ENCODE measurements at regions not wholly inside any gene's neighbourhood (a gene's known extent, or its start where the extent isn't known, plus 50 kb on each side); places are given as distances from the start of the nearest gene placed in this dataset.

DNA sequence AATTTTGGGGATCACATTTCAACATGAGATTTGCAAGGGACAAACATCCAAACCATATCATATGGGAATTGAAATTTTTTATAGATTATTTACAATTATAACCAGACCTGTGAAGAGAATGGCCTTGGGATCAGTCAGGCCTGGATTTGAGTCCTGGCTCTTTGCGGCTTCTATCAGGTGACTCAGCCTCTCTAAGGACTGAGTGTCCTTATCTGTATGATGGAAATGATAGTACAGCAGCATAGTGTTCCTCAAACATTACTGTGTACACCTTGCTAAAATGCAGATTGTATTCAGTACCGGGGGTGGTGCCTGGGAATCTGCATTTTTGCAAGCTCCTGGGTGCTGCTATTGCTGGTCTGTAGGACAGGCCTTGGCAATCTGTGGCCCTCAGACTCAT lies 206.7 kb upstream of the PROK2 start:
- TF ChIP-seq, protein P1, sequence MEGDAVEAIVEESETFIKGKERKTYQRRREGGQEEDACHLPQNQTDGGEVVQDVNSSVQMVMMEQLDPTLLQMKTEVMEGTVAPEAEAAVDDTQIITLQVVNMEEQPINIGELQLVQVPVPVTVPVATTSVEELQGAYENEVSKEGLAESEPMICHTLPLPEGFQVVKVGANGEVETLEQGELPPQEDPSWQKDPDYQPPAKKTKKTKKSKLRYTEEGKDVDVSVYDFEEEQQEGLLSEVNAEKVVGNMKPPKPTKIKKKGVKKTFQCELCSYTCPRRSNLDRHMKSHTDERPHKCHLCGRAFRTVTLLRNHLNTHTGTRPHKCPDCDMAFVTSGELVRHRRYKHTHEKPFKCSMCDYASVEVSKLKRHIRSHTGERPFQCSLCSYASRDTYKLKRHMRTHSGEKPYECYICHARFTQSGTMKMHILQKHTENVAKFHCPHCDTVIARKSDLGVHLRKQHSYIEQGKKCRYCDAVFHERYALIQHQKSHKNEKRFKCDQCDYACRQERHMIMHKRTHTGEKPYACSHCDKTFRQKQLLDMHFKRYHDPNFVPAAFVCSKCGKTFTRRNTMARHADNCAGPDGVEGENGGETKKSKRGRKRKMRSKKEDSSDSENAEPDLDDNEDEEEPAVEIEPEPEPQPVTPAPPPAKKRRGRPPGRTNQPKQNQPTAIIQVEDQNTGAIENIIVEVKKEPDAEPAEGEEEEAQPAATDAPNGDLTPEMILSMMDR (conservative IDR thresholded peaks at IDR 0.05), result no peak

More for the DNA sequence above, 206.7 kb upstream of the PROK2 start:
- H3K4ac ChIP-seq (ENCODE audit: low read depth, low read length), result no peak overlapping the region
- no peak overlapping the region for H2BK120ac ChIP-seq (ENCODE audit: low read depth, low read length, poor library complexity, severe bottlenecking)
- H3K27me3 ChIP-seq (ENCODE audit: insufficient read depth, low read length), result no peaks in the 10 kb centered on the region
- no peak overlapping the region for H4K5ac ChIP-seq (ENCODE audit: insufficient read length, low read depth, low read length)
- H3K23ac ChIP-seq (ENCODE audit: insufficient read length, low read depth, low read length), result no peak overlapping the region
- no peak overlapping the region for H3K14ac ChIP-seq (ENCODE audit: insufficient read depth, low read length)
- no peak overlapping the region for H4K91ac ChIP-seq (ENCODE audit: insufficient read length, low read depth, low read length)
- H4K20me1 ChIP-seq (ENCODE audit: control insufficient read depth, insufficient read depth, insufficient read length), result no peaks in the 10 kb centered on the region
- no peaks in the 10 kb centered on the region for H3K79me1 ChIP-seq (ENCODE audit: insufficient read depth, low read depth, low read length, poor library complexity, severe bottlenecking)
- no peak overlapping the region for H2AFZ ChIP-seq (ENCODE audit: low read length)
- no CpG with 5 or more reads among the region's 2 CpGs for WGBS (ENCODE audit: extremely low coverage, insufficient read length, low lambda C conversion rate)
- H2BK20ac ChIP-seq (ENCODE audit: low read depth, low read length, poor library complexity, severe bottlenecking), result no peak overlapping the region
- no peak overlapping the region for H2AK5ac ChIP-seq (ENCODE audit: insufficient read length, low read length)
- no peak overlapping the region for H3K27ac ChIP-seq (ENCODE audit: insufficient read length, low read depth, low read length)
- peaks cover 3% of the 10 kb centered on the region; the same call in 1 of the 2 replicates for H3K4me1 ChIP-seq (ENCODE audit: insufficient read depth, low read length)
- no peak overlapping the region for H2BK5ac ChIP-seq (ENCODE audit: insufficient read length, low read length)
- Mint-ChIP-seq H3K27ac (no peak overlapping the region), H3K9me3 (peaks cover 0 to 4% of the 10 kb centered on the region in 2 experiments; a peak in 1 of 5 replicates), H3K27me3 (ENCODE audit: low read depth) (peaks cover 1% of the 10 kb centered on the region; the same call in 1 of the 2 replicates), H3K4me3 (no peak overlapping the region), H3K4me1 (peaks cover 10 to 14% of the 10 kb centered on the region in 2 experiments), H3K36me3 (ENCODE audit: insufficient read depth in 1 of 3, low read depth in 3 of 3) (peaks cover 0 to 5% (median 3%) of the 10 kb centered on the region in 3 experiments; a peak in 3 of 7 replicates)
- H3T11ph ChIP-seq (ENCODE audit: low read length), result no peak overlapping the region
- H3K9me3 ChIP-seq (ENCODE audit: control insufficient read depth, low read depth, low read length), result peaks cover 5% of the 10 kb centered on the region
- no peak overlapping the region for H3K56ac ChIP-seq (ENCODE audit: insufficient read length, low read depth, low read length)
- no peak overlapping the region for H2BK15ac ChIP-seq (ENCODE audit: low read depth, low read length)
- no peak overlapping the region for H4K8ac ChIP-seq (replicated peaks; ENCODE audit: insufficient read length, low read depth, low read length)
- no peak overlapping the region for H2BK12ac ChIP-seq (ENCODE audit: insufficient read length, low read depth, low read length)
- H3K23me2 ChIP-seq (ENCODE audit: insufficient read length, low read depth, low read length, poor library complexity, severe bottlenecking), result no peaks in the 10 kb centered on the region
- no peak overlapping the region for H3K18ac ChIP-seq (ENCODE audit: insufficient read length, low read depth, low read length)
- H3K79me2 ChIP-seq (ENCODE audit: insufficient read depth, low read length), result no peaks in the 10 kb centered on the region
- H3K4me2 ChIP-seq (ENCODE audit: insufficient read depth, insufficient read length, low read length), result no peak overlapping the region
- no peak for DNase-seq
- H3K9ac ChIP-seq (ENCODE audit: extremely low read depth, insufficient read length, low read length), result no peak overlapping the region

All from H9 (cell line).